ENCODE measurements at regions not wholly inside any gene's neighbourhood (a gene's known extent, or its start where the extent isn't known, plus 50 kb on each side); places are given as distances from the start of the nearest gene placed in this dataset.

DNA sequence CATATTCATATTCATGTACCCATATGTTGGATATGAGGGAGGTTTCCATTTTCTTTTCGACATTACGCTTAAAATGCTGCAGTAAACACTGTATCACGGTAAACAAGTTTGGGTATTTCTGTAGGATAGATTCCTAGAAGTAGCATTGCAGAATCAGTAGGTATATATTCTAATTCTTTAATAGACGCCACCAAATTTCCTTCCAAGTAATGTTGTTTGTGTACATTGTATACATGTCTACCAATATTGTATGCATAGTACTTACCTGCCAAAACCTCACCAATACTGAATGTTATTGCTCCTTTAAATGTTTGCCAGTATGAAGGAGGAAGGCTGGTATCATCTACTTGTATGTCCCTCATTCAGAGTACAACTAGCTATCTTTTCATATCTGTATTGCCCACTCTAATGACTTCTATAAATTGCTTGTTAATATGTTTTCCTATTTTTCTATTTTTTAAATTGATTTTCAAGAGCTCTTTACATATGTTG is 56.1 kb upstream of the ZNF536 start:
- TF ChIP-seq, protein P1, sequence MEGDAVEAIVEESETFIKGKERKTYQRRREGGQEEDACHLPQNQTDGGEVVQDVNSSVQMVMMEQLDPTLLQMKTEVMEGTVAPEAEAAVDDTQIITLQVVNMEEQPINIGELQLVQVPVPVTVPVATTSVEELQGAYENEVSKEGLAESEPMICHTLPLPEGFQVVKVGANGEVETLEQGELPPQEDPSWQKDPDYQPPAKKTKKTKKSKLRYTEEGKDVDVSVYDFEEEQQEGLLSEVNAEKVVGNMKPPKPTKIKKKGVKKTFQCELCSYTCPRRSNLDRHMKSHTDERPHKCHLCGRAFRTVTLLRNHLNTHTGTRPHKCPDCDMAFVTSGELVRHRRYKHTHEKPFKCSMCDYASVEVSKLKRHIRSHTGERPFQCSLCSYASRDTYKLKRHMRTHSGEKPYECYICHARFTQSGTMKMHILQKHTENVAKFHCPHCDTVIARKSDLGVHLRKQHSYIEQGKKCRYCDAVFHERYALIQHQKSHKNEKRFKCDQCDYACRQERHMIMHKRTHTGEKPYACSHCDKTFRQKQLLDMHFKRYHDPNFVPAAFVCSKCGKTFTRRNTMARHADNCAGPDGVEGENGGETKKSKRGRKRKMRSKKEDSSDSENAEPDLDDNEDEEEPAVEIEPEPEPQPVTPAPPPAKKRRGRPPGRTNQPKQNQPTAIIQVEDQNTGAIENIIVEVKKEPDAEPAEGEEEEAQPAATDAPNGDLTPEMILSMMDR (IDR thresholded peaks at IDR 0.05; ENCODE audit: low read depth, low read length, poor library complexity, severe bottlenecking) = no peak
- TF ChIP-seq EZH2phosphoT487 (IDR thresholded peaks at IDR 0.05; ENCODE audit: borderline replicate concordance, low read length) = no peak

All from DOHH2 (cell line).